ENCODE measurements at regions not wholly inside any gene's neighbourhood (a gene's known extent, or its start where the extent isn't known, plus 50 kb on each side); places are given as distances from the start of the nearest gene placed in this dataset.

DNA sequence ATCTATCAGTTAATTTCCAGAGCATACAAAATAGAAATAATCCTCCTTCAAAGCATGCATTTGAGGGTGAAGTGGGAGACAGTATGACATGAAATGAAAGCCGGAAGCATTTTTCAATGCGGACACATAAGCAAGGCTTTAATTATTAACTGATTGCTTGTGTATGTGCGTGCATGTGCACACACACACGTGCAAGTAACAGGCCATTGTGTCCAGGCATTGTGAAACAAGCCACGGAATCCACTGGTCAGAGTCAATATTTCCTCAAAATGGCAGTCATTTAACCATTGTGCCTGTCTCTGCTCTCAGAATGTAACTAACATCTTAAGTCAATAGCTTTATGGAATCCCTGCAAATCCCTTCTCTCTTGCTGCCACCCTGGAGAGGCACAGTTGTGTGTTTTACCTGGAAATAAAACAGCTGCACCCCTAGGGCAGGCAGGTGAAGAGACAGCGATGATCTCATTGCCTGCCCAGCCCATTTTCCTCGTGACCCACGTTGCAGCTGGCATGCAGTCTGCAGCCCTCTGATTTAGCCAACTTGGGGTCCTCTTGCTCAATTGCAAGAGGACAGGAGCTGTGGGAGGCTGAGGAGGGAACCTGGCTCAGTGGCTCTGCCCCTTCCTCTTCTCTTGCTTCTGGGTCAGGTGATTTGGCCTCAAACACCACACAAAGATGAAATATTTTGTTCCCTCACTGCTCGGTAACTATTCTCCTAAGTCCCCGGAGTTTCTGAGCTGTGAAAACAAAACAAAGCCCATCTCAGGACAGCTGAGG, 500.9 kb upstream of the ZMIZ1 start:
- DNase-seq (ENCODE audit: low read depth): no peak

GRCh38 chr10:78568620-78569019, 500.1 kb upstream of the ZMIZ1 start:
- no peak for DNase-seq (ENCODE audit: low read depth)

GRCh38 chr10:78570633-78571235, 498.0 kb upstream of the ZMIZ1 start:
- DNase-seq (ENCODE audit: low read depth): no peak

DNA sequence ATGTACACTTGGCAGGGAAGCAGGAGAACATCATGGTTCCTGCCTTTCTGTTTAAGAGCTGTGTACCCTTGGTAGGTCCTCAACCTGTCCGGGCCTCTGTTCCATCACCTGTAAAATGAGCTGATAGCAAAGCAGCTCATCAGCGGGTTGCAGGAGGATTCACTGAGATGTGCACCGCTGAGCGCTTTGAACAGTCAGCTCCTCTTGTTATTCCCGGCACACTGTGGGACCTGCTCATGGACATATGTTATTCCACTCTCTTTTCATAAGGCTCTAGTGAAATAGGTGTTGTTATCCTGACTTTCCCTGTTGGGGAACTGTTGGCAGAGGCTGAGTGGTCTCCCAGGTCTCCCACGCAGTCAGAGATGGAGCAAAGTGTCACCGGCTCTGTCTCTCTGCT, 497.5 kb upstream of the ZMIZ1 start:
- DNase-seq (ENCODE audit: low read depth): no peak

DNA sequence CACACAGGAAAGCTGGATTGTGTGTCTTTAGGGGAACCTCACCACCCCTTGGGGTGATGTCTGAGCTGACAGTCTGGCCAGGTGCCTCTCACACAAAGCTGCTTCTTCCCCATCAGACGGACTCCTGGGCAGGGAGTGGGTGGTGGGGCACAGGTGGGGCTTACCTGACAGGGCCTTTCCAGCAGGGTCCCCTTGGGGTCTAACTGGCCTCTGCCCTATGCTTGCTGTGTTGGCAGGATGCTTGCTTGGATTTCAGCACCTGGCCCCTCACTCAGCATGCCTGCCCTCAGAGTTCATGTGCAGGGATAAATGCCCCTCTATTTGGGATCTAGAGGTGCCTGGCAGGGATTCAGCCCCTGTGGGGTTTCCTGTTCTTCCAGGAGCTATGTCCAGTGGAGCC, 496.9 kb upstream of the ZMIZ1 start:
- no peak for DNase-seq (ENCODE audit: low read depth)

GRCh38 chr10:78572565-78572964, 496.2 kb upstream of the ZMIZ1 start:
- DNase-seq (ENCODE audit: low read depth): peak; percentile 9

DNA sequence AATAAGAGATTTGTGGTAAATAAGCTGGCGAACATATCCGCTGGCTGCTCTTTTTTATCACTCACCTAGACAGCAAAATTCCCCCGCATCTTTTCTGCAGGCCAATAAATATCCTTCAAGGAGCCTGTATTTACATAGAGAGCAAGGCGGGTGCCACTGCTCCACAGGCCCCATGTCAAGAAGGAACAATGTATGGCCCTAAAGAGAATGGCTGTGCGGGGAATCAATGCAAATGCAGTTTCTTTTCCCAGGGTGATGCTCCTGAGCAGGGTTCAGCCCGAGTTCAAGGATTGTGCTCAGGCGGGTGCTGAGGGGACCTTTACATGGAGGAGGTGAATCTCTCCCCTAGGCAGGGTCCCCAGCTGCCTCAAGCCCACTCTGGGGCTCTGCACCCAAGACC, 494.2 kb upstream of the ZMIZ1 start:
- DNase-seq (ENCODE audit: low read depth): no peak

- no peak for DNase-seq (ENCODE audit: low read depth)
Measured at GRCh38 chr10:78575400-78575799, 493.4 kb upstream of the ZMIZ1 start.

DNA sequence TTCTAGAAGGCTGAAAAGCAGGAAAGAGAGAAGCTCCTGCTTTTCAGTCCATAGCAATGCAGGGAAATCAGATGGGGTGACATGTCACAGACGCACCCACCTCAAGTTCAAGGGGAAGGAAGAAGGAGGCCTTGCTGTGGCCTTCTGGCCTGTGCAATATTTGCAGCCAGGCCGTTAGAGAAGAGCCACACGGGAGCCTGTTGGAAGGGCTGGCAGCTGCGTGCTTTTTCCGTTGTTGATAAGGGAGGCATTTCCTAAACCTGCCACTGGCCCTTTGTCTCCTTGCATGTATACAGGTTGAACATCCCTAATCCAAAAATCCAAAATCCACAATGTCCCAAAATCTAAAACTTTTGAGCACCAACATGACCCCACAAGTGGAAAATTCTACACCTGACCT, 492.5 kb upstream of the ZMIZ1 start:
- no peak for DNase-seq (ENCODE audit: low read depth)

DNA sequence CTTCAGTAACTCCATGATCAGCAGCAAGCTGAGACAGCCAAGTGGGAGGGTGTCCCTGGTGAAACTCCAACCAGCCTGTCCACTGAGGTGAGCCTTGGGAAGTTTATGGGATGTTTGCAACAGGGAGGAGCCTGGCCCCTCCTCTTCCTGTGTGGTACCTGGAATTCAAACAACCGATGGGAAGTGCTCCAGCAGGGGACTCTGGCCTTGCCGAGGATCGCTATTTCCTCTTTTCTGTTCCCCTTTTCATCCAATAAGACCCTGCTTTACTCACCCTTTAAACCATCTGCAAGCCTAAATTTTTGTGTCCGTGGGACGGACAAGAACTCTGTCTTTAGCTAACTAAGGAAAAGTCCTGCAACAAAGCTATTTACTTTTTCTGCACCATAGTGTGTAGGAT, 491.1 kb upstream of the ZMIZ1 start:
- no peak for DNase-seq (ENCODE audit: low read depth)

DNA sequence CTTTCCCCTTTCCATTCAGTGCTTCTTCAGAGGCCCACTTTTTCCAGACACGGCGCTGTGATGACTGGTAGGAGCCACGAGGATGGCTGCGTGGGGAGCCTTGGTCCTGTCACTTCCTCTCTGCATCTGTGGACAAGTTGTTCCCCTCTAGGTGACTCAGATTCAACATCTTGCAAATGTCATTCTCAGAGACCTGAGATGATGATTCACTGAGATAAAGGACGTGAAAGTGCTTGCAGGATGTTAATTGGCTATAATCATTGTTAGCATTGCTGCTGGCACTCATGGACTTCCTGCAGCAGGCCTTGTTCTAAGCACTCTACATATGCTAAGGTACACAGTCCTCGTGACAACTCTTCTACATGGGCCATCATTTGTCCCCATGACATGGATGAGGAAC, 489.8 kb upstream of the ZMIZ1 start:
- peak; percentile 27 for DNase-seq (ENCODE audit: low read depth)

GRCh38 chr10:78579576-78579975, 489.2 kb upstream of the ZMIZ1 start:
- DNase-seq (ENCODE audit: low read depth): no peak

GRCh38 chr10:78579995-78580394, 488.8 kb upstream of the ZMIZ1 start:
- no peak for DNase-seq (ENCODE audit: low read depth)

DNA sequence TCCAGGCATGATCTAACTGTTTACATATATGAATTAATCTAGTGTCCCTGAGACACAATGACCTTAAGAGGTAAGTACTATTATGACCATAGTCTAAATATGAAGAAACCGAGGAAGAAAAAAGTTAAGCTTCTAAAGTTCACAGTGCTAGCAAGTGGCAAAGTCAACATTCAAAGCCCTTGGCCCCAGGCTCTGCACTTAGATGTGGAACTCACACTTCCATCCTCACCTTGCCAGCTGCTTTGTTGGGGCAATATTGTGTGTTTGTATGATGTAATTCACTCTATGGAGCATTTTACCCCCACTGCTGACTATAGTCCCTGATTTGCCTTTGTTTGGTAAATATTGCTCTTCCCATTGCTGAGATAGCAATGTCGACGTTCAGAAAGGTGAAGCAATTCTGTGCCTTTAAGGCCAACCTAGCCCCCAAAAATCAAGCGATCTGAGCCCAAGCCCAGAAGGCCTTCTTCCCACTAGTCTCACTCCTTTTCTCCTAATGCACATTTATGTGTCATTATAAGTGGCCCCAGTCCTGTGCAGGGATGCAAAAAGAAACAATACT, 487.6 kb upstream of the ZMIZ1 start:
- DNase-seq (ENCODE audit: low read depth): no peak

DNA sequence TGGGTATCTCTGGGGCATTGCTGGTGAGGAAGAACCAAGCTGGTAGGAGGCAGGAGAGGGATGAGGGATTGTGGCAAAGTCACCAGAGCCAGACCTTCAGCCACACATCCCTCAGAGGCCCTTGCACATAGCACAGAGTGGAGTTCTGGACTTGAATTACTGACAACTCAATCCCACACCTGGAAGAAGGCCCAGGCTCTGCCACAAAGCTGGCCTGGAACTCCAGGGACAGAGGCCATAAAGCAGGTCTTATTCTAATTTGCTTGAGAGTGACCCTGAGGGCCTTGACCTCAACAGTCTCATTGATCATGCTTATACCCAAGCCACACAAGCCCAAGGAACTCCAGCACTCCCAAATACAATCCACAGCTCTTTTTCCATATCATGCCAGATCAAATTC, 486.2 kb upstream of the ZMIZ1 start:
- no peak for DNase-seq (ENCODE audit: low read depth)

GRCh38 chr10:78584266-78584665, 484.5 kb upstream of the ZMIZ1 start:
- DNase-seq (ENCODE audit: low read depth): no peak

DNA sequence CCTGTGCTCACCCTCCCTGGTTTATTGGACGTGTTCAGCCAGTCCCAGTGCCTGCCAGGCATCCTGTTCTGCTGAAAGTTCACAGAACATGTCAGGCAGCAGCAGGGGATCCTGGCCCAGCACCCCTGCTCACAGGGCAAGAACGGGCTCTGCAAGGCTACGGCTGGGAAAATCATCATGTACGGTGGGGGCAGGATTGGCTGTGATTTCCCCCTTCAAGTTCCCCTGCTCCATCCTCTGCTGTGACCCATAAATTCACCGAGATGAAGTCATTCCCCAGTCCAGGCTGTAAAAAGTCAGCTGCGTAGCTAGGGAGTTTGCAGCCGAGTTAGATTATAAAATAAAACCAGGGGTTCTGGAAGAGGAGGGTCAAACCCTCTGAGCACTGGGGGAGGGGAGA, 484.1 kb upstream of the ZMIZ1 start:
- DNase-seq (ENCODE audit: low read depth): no peak

DNA sequence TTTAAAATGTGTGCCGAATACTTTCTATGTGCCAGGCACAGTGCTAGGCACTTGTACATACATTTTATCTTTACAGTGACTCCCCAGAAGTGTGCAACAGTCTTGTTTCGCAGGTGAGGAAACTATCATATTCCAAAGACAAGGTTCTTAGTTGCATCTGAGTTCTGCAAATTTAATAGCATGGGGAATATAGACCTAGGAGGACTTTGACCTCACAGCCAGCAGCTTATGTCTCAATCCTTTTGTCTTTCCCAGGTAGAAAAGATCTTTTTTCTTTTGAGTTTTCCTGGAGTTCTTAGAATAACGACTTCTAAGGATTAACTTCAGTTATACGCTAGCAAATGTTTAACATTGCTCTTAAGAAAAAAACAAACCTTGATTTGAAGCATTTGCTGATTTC, 482.8 kb upstream of the ZMIZ1 start:
- no peak for DNase-seq (ENCODE audit: low read depth)

DNA sequence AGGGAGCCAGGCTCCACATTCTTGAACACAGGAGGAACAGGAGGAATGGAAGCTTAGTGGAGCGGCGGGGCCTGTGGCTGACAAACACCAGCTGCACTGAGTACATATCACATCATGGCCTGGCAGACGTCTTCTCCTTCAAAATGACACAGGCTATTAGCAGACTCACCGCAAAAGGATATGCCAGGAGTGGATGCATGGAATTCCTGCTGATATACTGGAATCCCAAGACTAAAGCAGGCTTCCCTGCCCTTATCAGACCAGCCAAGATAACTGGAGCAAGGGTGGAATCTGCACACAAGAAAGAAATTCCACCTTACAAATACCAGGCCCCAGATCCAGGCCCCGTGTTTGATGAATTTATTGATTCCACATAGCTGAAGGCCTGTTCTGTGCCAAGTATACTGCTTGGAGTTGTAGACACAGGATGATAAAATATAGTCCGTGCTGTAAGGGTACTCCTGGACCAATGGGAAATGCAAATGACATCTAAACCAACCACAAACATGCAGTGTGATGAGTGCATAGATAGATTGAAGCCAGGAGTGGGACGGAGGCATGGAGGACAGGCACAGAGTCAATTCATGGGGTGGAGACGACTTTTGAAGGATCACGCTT, 480.5 kb upstream of the ZMIZ1 start:
- peak; percentile 98 for DNase-seq (ENCODE audit: low read depth)

DNA sequence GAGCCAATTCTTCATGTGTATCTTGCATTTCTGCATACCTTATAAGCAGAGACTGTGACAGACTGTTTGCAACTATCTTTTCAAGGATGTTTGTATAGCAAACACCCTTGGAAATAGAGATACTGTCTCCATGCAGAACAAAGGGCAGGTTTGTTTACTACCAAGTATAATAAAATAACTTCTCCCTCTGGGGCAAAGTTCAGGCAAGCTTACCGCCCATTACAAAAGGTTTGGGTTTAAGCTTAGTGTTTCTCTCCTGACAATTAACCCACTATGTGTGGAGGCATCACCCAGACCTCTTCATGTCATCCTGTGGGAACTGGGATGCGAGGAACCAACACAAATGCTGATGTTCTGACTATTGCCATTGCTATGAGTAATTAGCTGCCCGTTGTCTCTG, 479.1 kb upstream of the ZMIZ1 start:
- DNase-seq (ENCODE audit: low read depth): no peak

DNA sequence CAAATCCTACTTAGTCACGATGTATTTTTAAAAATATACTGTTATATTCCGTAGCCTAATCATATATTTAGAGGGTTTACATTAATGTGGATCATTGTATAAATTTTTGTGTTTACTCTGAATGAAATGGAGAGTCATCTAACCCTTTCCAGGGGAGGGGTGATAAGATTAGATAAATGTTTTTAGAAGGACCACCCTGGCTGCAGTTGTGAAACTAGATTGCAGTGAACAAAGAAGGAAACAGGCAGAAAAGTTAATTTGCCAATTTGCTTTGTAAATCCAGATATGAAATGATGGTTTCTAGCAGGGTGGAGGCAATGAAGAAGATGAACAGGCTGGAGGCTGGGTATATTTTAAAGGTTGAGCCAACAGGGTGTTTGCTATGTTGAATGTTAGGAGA, 477.7 kb upstream of the ZMIZ1 start:
- no peak for DNase-seq (ENCODE audit: low read depth)

GRCh38 chr10:78594559-78595268, 474.1 kb upstream of the ZMIZ1 start:
- DNase-seq (ENCODE audit: low read depth): no peak

- no peak for DNase-seq (ENCODE audit: low read depth)
Measured at GRCh38 chr10:78595269-78595619, 473.5 kb upstream of the ZMIZ1 start.
